SH-SY5Y (cell line): ENCODE measurements at regions not wholly inside any gene's neighbourhood (a gene's known extent, or its start where the extent isn't known, plus 50 kb on each side); places are given as distances from the start of the nearest gene placed in this dataset.

Experiments
- GATA2 ChIP-seq: IDR thresholded peaks from 2 replicates; pipeline ENCODE4 v1.6.1; 2011; ENCODE audit warnings: mild to moderate bottlenecking, low read depth, low read length
- GATA3 ChIP-seq: IDR thresholded peaks from 2 replicates; pipeline ENCODE4 v1.6.1; 2011; ENCODE audit warnings: low read depth, mild to moderate bottlenecking, low read length, moderate library complexity

- TF ChIP-seq GATA2, result no peak
- TF ChIP-seq GATA3, result no peak
These were observed 230.2 kb upstream of the SSTR1 start for GRCh38 chr14:37977481-37977880.

GRCh38 chr14:37985826-37986470 lies 221.8 kb upstream of the SSTR1 start:
- TF ChIP-seq GATA3 (peak; percentile 72), GATA2 (peak; percentile 68)

- TF ChIP-seq GATA2 (no peak), GATA3 (no peak)
These were observed 219.2 kb upstream of the SSTR1 start for GRCh38 chr14:37988472-37988871.

GRCh38 chr14:37991027-37991426 lies 216.7 kb upstream of the SSTR1 start:
- no peak for TF ChIP-seq GATA2
- TF ChIP-seq GATA3, result no peak

DNA sequence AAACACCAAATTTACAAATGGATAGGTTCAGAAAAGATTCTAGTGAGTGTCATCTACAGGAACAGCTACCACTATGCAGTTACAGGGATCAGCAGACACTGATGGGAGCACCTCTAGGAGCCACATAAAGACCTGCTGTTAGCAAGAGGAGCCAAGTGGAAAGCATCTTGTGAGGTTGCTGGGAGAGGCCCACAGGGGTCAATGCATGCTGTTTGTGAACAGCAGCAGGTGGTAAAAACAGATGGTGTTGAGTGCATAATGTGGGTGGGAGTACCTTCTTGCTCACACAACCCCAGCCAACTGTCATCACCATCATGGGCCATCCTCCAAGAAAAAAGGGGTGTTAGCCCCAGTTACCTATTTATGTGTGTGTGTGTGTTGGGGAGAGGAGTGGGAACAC lies 215.2 kb upstream of the SSTR1 start:
- TF ChIP-seq GATA3 (no peak), GATA2 (no peak)

GRCh38 chr14:37994846-37995372 lies 212.8 kb upstream of the SSTR1 start:
- TF ChIP-seq GATA3 (no peak), GATA2 (no peak)

GRCh38 chr14:37997017-37997416 lies 210.7 kb upstream of the SSTR1 start:
- TF ChIP-seq GATA2 (no peak), GATA3 (no peak)

DNA sequence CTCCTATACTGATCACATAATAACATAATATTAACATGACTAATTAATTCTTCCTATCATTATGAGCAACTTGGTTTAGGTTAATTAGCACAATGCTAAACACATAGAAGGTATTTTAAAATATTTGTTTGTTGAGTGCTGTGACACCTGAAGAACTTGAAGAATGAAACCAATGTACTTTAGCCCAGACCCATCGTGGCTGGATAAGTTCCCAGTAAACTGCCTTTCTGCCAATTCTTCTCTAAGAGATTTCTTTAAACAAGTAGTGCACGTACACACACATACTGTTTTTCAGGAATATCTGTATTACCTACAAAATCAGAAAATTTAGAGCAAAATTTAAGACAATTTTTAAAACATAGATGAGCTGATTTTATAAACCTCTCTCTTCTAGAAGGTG lies 207.4 kb upstream of the SSTR1 start:
- TF ChIP-seq GATA2, result no peak
- no peak for TF ChIP-seq GATA3

DNA sequence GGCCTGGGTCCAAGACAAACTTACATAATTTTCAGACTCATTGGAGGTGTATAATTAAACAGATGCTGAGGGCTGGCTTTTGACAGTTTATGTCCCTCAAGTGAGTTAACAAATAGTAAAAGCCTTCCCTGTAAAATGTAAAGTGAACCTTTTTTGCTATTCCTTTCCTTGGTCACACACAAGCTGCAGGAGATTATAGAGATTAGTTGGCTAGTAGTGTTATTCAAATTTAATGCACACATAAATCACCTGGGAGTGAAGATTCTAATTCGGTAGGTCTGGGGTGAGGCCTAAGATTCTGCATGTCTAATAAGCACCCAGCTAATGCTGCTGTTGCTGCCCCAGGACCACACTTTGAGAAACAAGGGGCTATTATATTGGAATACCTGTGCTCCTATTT lies 206.2 kb upstream of the SSTR1 start:
- no peak for TF ChIP-seq GATA3
- TF ChIP-seq GATA2, result no peak

- no peak for TF ChIP-seq GATA2
- TF ChIP-seq GATA3, result no peak
These were observed 203.7 kb upstream of the SSTR1 start for GRCh38 chr14:38003746-38004609.

DNA sequence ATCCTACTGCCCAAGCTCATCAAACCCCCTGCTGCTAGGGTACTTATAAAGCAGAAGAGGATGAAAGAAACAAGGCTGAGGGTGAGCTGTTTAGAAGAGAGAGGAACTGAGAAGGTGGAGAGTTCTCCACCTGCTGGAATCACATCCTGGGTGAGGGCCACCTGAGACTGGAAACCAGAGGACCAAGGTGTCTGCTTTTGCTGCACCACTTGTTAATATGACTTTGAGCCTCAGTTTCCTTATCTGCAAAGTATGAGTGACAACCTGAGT lies 203.2 kb upstream of the SSTR1 start:
- TF ChIP-seq GATA2, result no peak
- no peak for TF ChIP-seq GATA3

DNA sequence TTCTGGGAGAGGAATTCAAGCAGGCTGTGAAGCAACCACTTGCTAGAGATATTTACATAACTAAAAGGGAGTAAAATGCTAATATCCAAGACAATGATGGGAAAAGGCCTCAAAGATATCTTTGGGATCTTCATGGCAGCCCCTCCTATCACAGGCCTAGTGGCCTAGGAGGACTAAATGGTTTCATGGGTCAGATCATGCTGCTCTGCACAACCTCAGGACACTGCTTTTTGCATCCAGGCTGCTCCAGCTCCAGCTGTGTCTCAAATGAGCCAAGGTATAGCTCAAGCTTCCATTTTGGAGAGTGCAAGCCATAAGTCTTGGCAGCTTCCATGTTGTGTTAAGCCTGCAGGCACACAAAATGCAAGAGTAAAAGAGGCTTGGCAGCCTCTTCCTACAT lies 195.6 kb upstream of the SSTR1 start:
- TF ChIP-seq GATA3, result no peak
- no peak for TF ChIP-seq GATA2

DNA sequence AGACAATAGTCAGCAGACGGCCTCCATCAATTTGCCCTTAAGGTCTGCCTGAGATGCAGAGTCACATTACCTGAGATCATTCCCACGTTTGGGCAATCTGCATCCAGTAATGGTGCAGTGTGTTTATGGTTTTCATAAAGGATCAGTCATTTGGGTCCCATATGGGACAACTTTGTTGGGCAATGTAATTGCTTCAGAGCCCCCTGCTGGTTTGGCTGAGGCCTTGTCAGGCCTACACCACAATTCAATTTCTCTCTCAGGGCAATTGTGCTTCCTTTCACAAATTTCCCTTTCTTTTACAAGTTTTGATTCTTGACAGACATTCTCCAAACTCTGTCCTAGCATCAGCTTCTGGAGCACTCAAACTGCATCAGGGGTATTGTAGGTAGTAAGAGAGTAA lies 191.2 kb upstream of the SSTR1 start:
- TF ChIP-seq GATA2 (no peak), GATA3 (no peak)

GRCh38 chr14:38021861-38022260 lies 185.8 kb upstream of the SSTR1 start:
- no peak for TF ChIP-seq GATA3
- no peak for TF ChIP-seq GATA2

DNA sequence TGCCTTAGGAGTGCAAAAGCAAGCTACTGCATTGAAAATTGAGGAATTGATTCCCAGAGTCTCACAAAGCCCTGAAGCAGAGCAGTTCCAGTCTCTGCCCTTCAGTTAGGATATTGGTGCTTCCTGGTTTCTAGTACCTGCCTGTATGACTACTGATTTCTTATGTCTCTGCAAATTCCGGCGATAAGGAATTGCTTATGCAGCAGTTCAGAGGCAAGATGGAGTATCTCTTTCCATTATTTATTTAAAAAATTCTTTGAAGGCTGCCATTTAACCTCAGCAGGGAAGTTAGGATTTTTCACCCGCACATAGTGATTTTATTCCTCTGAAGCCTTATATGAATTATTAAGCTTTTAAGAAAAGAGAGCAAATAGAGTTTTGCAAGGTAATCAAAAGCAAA lies 184.9 kb upstream of the SSTR1 start:
- TF ChIP-seq GATA2, result no peak
- TF ChIP-seq GATA3, result no peak
